GM21737 (cell line): ENCODE measurements at regions not wholly inside any gene's neighbourhood (a gene's known extent, or its start where the extent isn't known, plus 50 kb on each side); places are given as distances from the start of the nearest gene placed in this dataset.

ENCODE experiments used
- ATAC-seq: cut with Tn5 transposase; IDR thresholded peaks from one replicate; pipeline ENCODE4 v1.9.1; 2021; ENCODE audit warnings: mild to moderate bottlenecking, moderate library complexity; ENCODE audit not compliant: unreplicated experiment

GRCh38 chr3:36248374-36248773 lies 131.9 kb upstream of the STAC start:
- ATAC-seq = no peak

DNA sequence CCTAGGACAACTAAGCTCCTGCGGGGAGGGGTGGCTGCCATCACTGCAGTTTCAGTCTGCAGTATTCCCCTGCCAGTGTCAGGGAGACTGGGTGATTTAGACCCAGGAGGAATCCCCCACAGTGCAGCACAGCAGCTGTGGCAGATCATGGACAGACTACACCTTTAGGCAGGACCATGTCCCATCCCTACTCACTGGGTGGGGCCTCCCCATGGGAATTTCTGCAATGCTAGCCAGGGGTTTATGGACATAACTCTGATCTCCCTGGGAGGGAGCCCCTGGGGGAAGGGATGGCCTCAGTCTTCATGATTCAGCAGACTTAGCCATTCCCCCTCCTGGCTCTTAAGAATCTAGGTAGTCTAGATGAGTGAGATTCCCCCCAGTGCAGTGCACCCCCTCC lies 130.1 kb upstream of the STAC start:
- no peak for ATAC-seq

- ATAC-seq = no peak
These were observed 123.0 kb upstream of the STAC start for GRCh38 chr3:36257158-36257852.

- ATAC-seq = no peak
These were observed 121.9 kb upstream of the STAC start for GRCh38 chr3:36258421-36258820.

GRCh38 chr3:36259580-36259979 lies 120.7 kb upstream of the STAC start:
- no peak for ATAC-seq

DNA sequence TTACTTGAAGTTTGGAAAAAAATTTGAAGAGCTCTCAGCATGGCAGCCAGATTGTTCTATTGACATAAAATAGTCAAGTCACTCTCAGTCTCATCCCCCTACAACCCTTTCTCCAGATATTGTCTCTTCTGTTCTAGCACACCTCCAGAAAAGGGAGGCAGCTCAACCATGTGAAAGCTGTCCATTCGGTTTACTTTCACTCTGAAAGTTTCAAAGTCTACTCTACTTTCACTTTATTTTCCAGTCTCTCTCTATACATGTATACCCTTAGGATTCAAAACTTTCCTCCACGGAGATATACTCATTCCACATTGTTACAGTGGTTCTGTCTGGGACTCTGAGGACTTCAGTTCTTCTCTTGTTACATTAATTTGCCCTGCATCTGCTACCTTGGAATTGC lies 111.0 kb upstream of the STAC start:
- no peak for ATAC-seq

GRCh38 chr3:36282766-36283165 lies 97.5 kb upstream of the STAC start:
- ATAC-seq = no peak

- no peak for ATAC-seq
These were observed 85.0 kb upstream of the STAC start for GRCh38 chr3:36295296-36295695.

- ATAC-seq = no peak
These were observed 83.1 kb upstream of the STAC start for GRCh38 chr3:36297195-36297594.

GRCh38 chr3:36298188-36298587 lies 82.1 kb upstream of the STAC start:
- ATAC-seq = no peak

GRCh38 chr3:36302158-36302509 lies 78.2 kb upstream of the STAC start:
- no peak for ATAC-seq

DNA sequence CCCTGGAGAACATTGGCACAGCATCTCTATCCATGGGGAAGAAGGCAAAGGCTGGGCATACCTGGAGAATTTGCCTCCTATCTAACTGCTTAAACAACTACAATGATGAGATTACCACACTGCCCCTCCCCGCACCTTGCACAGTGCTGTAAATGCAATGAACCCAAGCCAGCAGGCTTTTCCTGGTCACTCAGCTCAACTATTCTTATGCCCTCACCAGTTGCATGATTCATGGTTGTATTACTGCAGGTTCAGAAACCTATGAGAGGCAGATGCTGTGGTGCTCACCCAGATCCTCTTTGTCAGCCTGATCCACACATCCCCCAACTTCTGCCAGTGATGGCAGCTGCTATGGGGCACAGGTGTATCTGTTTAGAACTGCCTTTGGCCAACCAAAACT lies 77.7 kb upstream of the STAC start:
- no peak for ATAC-seq

DNA sequence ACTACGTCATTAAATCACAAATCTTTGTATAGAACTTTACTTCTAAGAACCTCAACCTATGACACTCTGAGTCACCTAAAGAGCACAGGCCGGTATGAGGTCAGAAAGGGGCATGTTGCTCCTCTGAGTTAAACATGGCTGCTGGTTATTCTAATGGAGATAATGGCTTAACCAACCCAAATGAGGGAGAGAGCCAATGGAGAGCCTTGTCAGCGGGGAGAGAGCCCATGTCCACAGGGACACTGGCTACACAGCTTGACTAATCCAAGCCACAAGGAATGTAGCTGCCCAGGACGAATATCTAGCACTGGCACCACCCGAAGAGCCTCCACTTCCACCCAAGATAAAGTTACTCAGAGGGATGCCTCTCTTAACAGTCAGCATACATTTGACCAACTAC lies 77.0 kb upstream of the STAC start:
- ATAC-seq = no peak

GRCh38 chr3:36305929-36306520 lies 74.3 kb upstream of the STAC start:
- ATAC-seq = no peak

- ATAC-seq = no peak
These were observed 71.2 kb upstream of the STAC start for GRCh38 chr3:36309092-36309491.

DNA sequence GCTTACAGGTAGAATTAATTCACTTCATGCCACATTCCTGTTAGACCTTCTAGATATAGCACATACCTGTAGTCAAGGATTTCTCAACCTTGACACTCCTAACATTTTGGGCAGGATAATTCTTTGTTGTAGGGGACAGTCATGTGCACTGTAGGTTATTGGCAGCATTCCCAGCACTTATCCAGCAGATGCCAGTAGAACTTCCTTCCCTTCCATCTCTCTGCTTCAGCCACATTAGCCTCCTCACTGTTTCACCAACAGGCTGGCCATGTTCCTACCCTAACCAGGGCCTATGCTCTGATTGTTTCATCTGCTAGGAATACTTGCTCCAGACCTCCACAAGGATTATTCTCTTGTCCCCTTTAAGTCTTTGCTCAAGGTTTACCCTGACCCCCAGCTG lies 68.0 kb upstream of the STAC start:
- no peak for ATAC-seq

- no peak for ATAC-seq
These were observed 62.4 kb upstream of the STAC start for GRCh38 chr3:36317915-36318314.

DNA sequence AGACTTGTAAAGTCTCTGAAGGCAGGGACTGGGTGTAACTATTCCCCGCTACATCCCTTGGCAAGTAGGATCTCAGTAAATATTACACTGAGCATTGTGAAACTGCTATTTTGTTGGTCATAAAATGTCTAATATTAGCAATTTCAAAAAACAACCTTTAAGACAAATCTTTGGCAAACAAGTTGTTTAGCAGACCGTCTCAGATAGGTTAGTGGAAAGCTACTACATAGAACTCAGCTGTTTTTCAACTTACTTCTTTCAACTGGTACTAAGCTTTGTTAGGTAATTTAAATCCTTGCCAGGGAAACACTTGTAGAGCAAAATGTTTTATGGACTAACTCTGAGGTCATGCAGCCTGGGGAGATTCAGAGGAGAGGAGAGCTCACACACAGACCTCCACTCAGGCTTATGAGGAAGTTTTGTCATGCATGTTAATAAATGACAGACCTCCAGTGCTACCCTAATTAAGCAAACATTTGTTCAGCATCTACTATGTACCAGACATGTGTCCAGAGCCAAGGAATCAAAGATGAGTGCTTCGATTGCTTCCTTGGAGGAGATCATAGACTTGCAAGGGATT lies 61.6 kb upstream of the STAC start:
- no peak for ATAC-seq

DNA sequence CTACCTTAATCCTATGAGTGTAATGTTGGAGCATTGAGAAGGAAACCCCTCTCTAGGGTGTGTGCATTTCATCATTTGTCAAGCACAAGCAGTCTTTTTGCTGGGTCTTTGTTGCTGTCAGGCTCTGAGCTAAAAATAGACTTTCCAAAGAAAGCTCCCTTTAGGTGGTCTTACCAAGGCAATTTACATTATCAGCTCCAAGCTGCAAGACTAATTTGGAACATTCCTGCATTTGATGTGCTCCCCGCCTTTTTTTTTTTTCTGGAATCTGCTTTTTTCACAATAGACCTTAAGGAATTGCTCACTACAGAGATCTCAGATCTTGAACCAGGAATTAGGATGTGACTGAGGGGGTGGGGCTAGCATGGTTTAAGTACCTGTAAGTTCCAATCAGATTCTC lies 60.6 kb upstream of the STAC start:
- no peak for ATAC-seq
